Activated CD4-positive, alpha-beta T cell treated with anti-CD3 and anti-CD28 coated beads, Interleukin-2, Interleukin-6, amounts not matched to agents 100 ng/mL and 50 ng/mL, durations not matched to agents 16 hours and 8 hours (primary cell): ENCODE measurements at regions not wholly inside any gene's neighbourhood (a gene's known extent, or its start where the extent isn't known, plus 50 kb on each side); places are given as distances from the start of the nearest gene placed in this dataset.
"Not testable (repeated sequence)": the region's sequence is repeated elsewhere in the genome, so short reads cannot be mapped to it uniquely, and the experiment has no call there.

Experiments used
- DNase-seq: peaks from one replicate; pipeline ENCODE4 v3.0.0-alpha.2; 2020

GRCh38 chr12:90585640-90586304 is 369.2 kb downstream of the CCER1 start:
- DNase-seq = no peak

- no peak for DNase-seq
Observed at GRCh38 chr12:90576707-90577106, 378.3 kb downstream of the CCER1 start.

DNA sequence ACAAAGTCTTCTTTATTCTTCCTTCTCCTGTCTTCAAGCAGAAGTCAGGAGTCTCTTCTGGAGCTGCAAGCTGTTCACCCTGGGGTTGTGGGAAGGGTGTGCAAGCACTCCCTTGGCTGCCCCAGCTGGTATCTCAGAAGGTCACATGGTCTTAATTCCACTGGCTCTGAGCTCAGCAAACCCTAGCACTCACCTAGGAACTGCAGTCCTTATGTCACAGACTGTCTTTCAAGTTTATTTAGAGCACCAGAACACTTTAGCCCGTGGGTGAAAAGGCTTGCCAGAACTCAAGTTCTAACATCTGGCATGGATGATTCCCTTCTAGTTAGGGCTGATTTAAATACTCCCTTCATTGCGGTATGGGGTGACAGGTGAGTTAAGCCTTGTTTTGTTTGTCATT is 379.0 kb downstream of the CCER1 start:
- no peak for DNase-seq

GRCh38 chr12:90574676-90575075 is 380.3 kb downstream of the CCER1 start:
- DNase-seq = no peak

- DNase-seq = no peak
Observed at GRCh38 chr12:90572778-90573177, 382.2 kb downstream of the CCER1 start.

- DNase-seq = no peak
Observed at GRCh38 chr12:90569685-90570084, 385.3 kb downstream of the CCER1 start.

DNA sequence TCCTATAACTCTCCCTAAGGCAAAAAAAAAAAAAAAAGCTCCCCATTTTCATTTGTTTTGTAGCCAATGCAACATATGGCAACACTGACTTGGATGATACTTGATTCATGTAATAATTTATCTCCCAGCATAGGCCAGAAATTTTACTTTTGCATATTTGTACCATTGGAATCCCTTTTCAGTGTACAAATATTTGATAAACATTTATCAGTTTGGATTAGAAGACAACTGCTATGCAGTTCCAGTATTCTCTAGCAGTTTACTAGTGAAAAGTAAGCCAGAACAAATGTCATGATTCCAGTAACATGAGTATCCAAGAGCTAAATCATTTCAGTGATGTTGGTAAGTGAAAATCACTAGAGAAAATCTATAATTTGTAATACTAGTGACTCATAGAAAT is 392.3 kb downstream of the CCER1 start:
- DNase-seq = no peak

- DNase-seq = no peak
Observed at GRCh38 chr12:90548595-90548994, 406.4 kb downstream of the CCER1 start.

GRCh38 chr12:90546511-90546910 is 408.5 kb downstream of the CCER1 start:
- DNase-seq = no peak

DNA sequence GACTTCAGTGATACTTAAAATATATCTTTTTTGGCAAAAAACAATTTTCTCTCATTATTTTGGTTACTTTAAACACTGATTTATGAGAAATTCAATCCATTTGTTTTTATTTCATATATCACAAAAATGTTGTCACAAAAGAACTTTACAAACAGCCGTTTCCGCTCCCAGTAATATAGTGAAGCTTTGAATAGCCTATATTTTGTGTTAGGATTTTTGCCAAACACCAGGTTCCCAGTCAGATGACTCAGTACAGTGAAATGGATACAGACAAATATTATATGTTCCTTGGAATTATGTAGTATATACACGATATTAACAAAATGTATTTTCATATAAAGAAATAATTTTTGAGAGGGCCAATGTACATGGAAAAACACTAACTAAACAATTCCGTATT is 411.1 kb downstream of the CCER1 start:
- no peak for DNase-seq

GRCh38 chr12:90543374-90543773 is 411.6 kb downstream of the CCER1 start:
- DNase-seq = no peak

- DNase-seq = not testable (repeated sequence)
Observed at GRCh38 chr12:90542852-90543251, 412.1 kb downstream of the CCER1 start.

GRCh38 chr12:90533828-90534227 is 421.1 kb downstream of the CCER1 start:
- DNase-seq = not testable (repeated sequence)

GRCh38 chr12:90520002-90520734 is 434.8 kb downstream of the CCER1 start:
- DNase-seq = no peak

DNA sequence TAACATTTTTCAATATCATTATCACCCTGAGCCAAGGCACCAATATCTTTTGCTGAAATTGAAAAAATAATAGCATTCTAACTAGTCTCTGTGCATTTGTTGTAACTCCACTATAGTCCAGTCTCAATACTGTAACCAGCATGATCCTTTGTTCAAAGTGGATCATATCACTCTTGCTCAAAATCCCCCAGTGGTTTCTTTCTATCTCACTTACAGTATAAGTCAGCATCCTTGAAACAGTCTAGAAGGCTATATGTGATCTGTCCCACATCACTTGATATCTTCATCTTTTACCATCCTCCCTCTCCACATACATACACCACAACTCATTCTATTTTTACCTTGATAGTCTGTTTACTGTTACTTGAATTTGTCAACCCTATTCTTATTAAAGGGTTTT is 435.7 kb downstream of the CCER1 start:
- no peak for DNase-seq

DNA sequence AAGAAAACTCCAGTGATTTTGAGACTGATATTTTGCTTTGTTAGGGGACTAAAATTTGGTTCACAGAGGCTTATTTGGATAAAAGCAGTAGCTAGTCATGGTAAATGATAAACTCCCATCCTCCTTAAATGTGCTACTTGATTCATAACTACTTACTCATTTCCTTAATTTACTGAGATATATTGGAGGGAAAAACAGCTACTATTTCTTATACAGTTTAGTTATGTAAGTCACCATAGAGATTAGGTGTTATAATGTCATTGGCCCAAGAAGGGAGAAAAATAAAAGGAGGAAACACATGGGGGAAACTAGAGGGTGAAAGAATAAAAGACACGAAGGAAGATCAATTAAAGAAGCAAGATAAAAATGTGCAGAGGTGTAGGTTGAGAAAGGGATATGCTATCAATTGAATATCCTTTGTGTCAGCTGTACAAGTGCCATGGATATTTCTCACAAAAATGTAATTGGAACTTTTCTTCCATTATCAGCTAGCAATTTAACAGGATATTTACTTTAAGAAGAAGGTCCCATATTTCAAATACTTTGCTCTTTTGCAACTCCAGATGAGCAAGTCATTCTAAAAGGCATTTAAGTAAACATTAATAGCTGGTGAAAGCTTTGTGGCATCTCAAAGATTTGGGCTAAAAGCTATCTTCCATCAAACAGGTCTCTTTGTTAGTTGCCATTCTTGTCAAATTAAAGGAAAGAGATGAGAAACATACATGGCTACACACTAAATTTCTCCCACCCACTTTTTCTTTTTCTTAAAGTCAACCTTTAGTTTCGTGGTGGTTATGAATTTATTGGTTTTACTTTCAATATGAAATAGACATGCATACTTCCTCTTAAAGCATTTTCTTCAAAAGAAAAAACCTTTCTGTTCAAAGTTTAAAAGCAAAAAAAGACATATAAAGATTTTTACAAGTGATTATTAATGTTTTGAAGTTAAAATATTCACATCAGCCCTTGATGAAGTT is 439.5 kb downstream of the CCER1 start:
- peak; percentile 10 for DNase-seq

- DNase-seq = no peak
Observed at GRCh38 chr12:90514325-90514724, 440.7 kb downstream of the CCER1 start.

DNA sequence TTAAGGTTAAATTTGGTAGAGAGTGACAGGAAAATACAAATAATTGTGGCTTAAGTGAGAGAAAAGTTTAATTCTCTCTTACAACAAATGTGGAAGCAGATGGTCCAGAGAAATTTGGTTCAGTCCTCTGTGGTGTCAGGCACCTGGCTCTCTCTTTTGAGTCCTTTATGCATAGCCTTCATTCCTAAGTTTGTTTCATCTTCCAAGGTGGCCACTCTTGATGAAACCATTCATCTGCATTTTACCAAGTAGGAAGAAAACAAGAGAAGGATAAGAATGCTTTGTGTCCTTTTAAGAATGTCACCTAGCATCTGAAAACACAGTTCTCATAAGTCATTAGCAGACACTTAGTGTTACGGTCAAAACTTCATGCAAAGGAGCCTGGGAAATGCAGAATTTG is 442.5 kb downstream of the CCER1 start:
- no peak for DNase-seq

DNA sequence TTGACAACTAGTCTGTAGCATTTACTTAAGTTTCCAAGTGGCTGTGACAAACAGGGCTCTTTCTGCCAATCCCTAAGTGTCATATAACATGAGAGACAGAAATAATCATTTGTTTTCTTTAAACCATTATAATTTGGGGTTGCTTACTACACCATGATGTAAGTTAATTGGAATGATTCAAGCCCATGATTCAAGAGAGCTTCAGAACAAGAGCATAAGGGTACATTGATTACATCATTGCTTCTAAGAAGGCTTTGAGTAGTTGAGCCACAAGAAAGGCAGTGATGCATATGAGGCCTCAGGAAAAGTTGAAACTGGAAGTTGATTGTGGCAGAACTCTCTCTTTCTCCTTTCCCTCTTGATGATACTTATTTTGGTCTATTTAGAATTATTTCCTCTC is 444.0 kb downstream of the CCER1 start:
- no peak for DNase-seq

- DNase-seq = no peak
Observed at GRCh38 chr12:90504806-90505205, 450.2 kb downstream of the CCER1 start.

DNA sequence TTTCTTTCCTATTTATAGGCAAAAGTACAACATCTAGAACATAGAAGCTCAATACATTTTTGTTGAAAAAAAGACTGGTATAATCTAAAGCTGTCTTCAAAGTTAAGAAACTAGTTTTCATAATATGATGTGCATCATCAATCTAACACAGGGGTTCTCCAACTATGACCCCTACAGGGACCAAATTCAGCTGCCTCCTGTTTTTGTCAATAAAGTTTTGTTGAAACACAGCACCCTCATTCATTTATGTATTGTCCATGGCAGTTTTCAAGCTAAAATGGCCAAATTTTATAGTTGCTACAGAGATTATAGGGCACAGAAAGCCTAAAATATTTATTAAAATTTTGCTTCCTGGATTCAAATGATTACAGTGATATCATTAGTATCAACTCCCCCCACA is 452.9 kb downstream of the CCER1 start:
- DNase-seq = no peak

GRCh38 chr12:90501412-90501811 is 453.6 kb downstream of the CCER1 start:
- no peak for DNase-seq

- DNase-seq = no peak
Observed at GRCh38 chr12:90499795-90500194, 455.2 kb downstream of the CCER1 start.
